ENCODE measurements at regions not wholly inside any gene's neighbourhood (a gene's known extent, or its start where the extent isn't known, plus 50 kb on each side); places are given as distances from the start of the nearest gene placed in this dataset.

- no peak for TF ChIP-seq TAF1 (IDR thresholded peaks at IDR 0.05; ENCODE audit: low read depth)
- TF ChIP-seq REST (IDR thresholded peaks at IDR 0.05; ENCODE audit: low read depth): no peak
- TF ChIP-seq YY1 (IDR thresholded peaks at IDR 0.05; ENCODE audit: low read depth): no peak
- no peak for TF ChIP-seq TCF12 (IDR thresholded peaks at IDR 0.05; ENCODE audit: low read depth)
- TF ChIP-seq EGR1 (IDR thresholded peaks at IDR 0.05): no peak
- TF ChIP-seq NFIC (IDR thresholded peaks at IDR 0.05): no peak
- TF ChIP-seq EP300 (IDR thresholded peaks at IDR 0.05; ENCODE audit: borderline replicate concordance): no peak
- TF ChIP-seq CREB1 (IDR thresholded peaks at IDR 0.05; ENCODE audit: low read depth): no peak
- no peak for TF ChIP-seq CEBPB (IDR thresholded peaks at IDR 0.05)
- TF ChIP-seq MAX (IDR thresholded peaks at IDR 0.05): no peak
- TF ChIP-seq USF1 (IDR thresholded peaks at IDR 0.05): no peak
- TF ChIP-seq FOXM1 (IDR thresholded peaks at IDR 0.05; ENCODE audit: borderline replicate concordance, low read depth): no peak
- no peak for TF ChIP-seq TEAD4 (IDR thresholded peaks at IDR 0.05)
- TF ChIP-seq ZBTB7A (IDR thresholded peaks at IDR 0.05; ENCODE audit: low read depth): no peak
- no peak for TF ChIP-seq RAD21 (IDR thresholded peaks at IDR 0.05; ENCODE audit: low read depth)
Observed at GRCh38 chr9:101880846-101881245, 142.4 kb upstream of the GRIN3A start.

- no peak for TF ChIP-seq EGR1 (IDR thresholded peaks at IDR 0.05)
- TF ChIP-seq CEBPB (IDR thresholded peaks at IDR 0.05): no peak
- no peak for TF ChIP-seq TCF12 (IDR thresholded peaks at IDR 0.05; ENCODE audit: low read depth)
- no peak for TF ChIP-seq USF1 (IDR thresholded peaks at IDR 0.05)
- no peak for TF ChIP-seq REST (IDR thresholded peaks at IDR 0.05; ENCODE audit: low read depth)
- no peak for TF ChIP-seq EP300 (IDR thresholded peaks at IDR 0.05; ENCODE audit: borderline replicate concordance)
- TF ChIP-seq MAX (IDR thresholded peaks at IDR 0.05): no peak
- TF ChIP-seq CREB1 (IDR thresholded peaks at IDR 0.05; ENCODE audit: low read depth): no peak
- TF ChIP-seq TEAD4 (IDR thresholded peaks at IDR 0.05): no peak
- TF ChIP-seq TAF1 (IDR thresholded peaks at IDR 0.05; ENCODE audit: low read depth): no peak
- TF ChIP-seq YY1 (IDR thresholded peaks at IDR 0.05; ENCODE audit: low read depth): no peak
- TF ChIP-seq RAD21 (IDR thresholded peaks at IDR 0.05; ENCODE audit: low read depth): no peak
- no peak for TF ChIP-seq NFIC (IDR thresholded peaks at IDR 0.05)
- TF ChIP-seq FOXM1 (IDR thresholded peaks at IDR 0.05; ENCODE audit: borderline replicate concordance, low read depth): no peak
Observed at GRCh38 chr9:101878734-101879133, 140.3 kb upstream of the GRIN3A start.

GRCh38 chr9:101877439-101877838, 139.0 kb upstream of the GRIN3A start:
- TF ChIP-seq CEBPB (IDR thresholded peaks at IDR 0.05) (no peak), EGR1 (IDR thresholded peaks at IDR 0.05) (no peak), MAX (IDR thresholded peaks at IDR 0.05) (no peak), REST (IDR thresholded peaks at IDR 0.05; ENCODE audit: low read depth) (no peak), TAF1 (IDR thresholded peaks at IDR 0.05; ENCODE audit: low read depth) (no peak)

GRCh38 chr9:101861472-101861871, 123.0 kb upstream of the GRIN3A start:
- TF ChIP-seq EP300 (IDR thresholded peaks at IDR 0.05; ENCODE audit: borderline replicate concordance) (no peak), RAD21 (IDR thresholded peaks at IDR 0.05; ENCODE audit: low read depth) (no peak), MAX (IDR thresholded peaks at IDR 0.05) (no peak), ZBTB7A (IDR thresholded peaks at IDR 0.05; ENCODE audit: low read depth) (no peak), TAF1 (IDR thresholded peaks at IDR 0.05; ENCODE audit: low read depth) (no peak), REST (IDR thresholded peaks at IDR 0.05; ENCODE audit: low read depth) (no peak), TEAD4 (IDR thresholded peaks at IDR 0.05) (no peak), USF1 (IDR thresholded peaks at IDR 0.05) (no peak), CREB1 (IDR thresholded peaks at IDR 0.05; ENCODE audit: low read depth) (no peak), YY1 (IDR thresholded peaks at IDR 0.05; ENCODE audit: low read depth) (no peak), CEBPB (IDR thresholded peaks at IDR 0.05) (no peak), TCF12 (IDR thresholded peaks at IDR 0.05; ENCODE audit: low read depth) (no peak), EGR1 (IDR thresholded peaks at IDR 0.05) (no peak), NFIC (IDR thresholded peaks at IDR 0.05) (no peak), FOXM1 (IDR thresholded peaks at IDR 0.05; ENCODE audit: borderline replicate concordance, low read depth) (no peak)

Measured in Ishikawa (cell line).